ENCODE measurements at regions not wholly inside any gene's neighbourhood (a gene's known extent, or its start where the extent isn't known, plus 50 kb on each side); places are given as distances from the start of the nearest gene placed in this dataset.

DNA sequence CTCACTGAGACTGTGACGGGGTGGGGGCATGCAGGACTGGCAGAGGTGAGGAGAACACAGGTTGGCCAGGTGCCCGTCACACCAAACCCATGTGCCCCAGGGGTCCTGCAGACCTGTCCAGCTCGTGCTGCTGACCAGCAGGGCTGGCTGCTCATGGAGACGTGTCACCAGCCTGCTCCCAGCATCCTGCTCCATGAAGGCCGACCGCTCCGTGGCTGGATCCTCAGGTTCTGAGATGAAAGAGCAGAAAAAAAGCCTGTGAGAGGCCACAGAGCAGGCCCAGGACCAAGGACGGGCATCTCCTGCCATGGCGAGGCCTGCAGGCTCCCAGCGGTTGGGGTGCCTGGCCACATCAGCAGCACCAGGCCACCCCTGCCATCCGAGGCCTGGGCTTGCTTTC, 71.7 kb upstream of the DRD5 start:
- TF ChIP-seq, protein P1, sequence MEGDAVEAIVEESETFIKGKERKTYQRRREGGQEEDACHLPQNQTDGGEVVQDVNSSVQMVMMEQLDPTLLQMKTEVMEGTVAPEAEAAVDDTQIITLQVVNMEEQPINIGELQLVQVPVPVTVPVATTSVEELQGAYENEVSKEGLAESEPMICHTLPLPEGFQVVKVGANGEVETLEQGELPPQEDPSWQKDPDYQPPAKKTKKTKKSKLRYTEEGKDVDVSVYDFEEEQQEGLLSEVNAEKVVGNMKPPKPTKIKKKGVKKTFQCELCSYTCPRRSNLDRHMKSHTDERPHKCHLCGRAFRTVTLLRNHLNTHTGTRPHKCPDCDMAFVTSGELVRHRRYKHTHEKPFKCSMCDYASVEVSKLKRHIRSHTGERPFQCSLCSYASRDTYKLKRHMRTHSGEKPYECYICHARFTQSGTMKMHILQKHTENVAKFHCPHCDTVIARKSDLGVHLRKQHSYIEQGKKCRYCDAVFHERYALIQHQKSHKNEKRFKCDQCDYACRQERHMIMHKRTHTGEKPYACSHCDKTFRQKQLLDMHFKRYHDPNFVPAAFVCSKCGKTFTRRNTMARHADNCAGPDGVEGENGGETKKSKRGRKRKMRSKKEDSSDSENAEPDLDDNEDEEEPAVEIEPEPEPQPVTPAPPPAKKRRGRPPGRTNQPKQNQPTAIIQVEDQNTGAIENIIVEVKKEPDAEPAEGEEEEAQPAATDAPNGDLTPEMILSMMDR (IDR thresholded peaks at IDR 0.05; ENCODE audit: low read length), result no peak
- no peak for TF ChIP-seq EZH2 (IDR thresholded peaks at IDR 0.05; ENCODE audit: borderline replicate concordance, low read length)

Data from OCI-LY1 (cell line).